GM12873 (cell line): ENCODE measurements at regions not wholly inside any gene's neighbourhood (a gene's known extent, or its start where the extent isn't known, plus 50 kb on each side); places are given as distances from the start of the nearest gene placed in this dataset.

Source experiments
- CTCF ChIP-seq: IDR thresholded peaks from 2 replicates; pipeline ENCODE4 v1.5.1; 2012; ENCODE audit warnings: low read depth, mild to moderate bottlenecking, moderate library complexity, low read length, control low read depth; ENCODE audit not compliant: insufficient read depth; ENCODE audit errors: missing control alignments

DNA sequence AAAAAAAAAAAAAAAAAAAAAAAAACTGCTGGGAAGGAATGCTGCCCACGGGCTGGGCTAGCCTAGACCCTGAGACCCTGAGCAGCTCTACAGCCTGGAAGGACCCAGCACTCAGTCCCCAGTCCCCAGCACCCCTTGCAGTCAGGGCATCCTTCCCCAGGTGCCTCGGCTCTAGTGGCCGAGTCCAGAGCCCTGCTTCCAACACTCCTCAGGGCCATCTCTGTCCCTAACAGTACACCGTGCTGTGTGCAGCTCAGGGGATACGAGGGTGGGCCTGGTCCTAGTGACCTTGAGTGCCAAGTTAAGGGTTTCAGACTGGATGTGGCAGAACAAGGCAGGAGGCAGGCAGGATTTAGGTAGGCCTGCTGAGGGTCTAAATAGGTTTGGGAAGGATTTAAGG, 50.2 kb upstream of the LRP8 start:
- no peak for TF ChIP-seq CTCF

GRCh38 chr1:53378932-53379661, 51.2 kb upstream of the LRP8 start:
- TF ChIP-seq CTCF, result no peak

DNA sequence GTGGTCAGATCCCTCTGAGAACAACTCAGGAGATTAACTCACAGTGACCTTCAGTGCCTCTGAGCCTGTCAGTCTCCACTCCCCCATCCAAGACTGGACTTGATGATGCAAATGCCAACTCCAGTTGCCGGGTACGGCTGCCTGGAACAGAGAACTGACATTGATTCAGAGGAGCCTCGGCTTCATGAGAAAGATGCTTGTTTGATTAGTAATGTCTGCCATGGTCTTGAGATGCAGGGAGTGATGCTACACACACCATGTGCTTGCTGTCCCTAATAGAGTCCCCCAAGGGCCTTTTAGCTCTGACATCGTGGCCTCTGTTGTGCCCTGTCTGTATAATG, 51.8 kb upstream of the LRP8 start:
- TF ChIP-seq CTCF, result no peak

DNA sequence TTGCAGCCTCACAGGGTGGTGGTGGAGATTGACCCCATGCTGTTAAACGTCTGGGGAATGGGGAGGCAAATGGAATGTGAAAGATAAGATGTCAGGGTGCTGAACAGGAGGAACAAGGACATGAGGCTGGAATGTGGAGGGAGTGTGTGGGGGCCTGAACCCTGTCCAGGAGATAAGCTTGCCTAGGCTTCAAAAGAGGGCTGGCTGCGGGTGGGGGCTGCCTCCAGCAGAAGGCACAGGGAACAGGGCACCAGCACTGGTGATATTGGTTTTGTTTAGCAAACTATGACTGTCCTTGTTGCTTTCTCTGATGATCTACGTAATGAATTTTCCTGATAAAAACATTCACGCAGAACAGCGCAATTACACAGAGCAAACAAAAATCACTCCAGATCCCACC, 52.4 kb upstream of the LRP8 start:
- TF ChIP-seq CTCF, result no peak

DNA sequence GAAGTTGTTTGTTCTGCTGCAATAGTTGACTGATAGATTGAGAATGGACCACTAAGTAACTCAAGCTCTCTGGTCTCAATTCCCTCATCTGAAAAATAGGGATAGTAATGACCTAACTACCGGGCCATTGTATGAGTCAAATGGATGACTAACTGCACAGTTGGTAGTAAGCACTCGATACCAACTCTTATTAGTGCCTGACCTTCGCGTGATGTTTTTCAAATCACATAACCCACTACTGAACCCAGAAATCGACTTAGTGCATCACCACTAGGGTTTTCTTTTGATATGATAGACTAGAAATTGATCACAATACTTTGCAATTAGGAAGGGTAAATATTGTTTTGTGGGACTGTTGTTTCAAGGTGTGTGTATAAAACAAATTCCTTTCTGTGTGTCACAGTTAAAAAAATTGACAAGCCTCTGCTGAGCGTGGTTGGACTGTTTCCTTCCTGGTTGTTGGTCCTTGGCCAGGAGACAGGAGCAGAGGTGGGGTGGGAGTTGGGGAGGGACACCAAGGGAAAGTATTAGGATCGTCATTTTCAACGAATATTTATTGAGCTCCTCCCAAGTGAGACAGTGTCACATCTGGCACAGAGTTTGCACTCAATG, 54.0 kb upstream of the LRP8 start:
- TF ChIP-seq CTCF, result no peak

- TF ChIP-seq CTCF, result no peak
Observed at GRCh38 chr1:53383136-53383870, 55.4 kb upstream of the LRP8 start.

GRCh38 chr1:53384796-53385195, 56.9 kb upstream of the LRP8 start:
- TF ChIP-seq CTCF, result no peak
